NCI-H1436 treated with DMSO at 0.1 percent for 48 hours (cell line): ENCODE measurements at regions not wholly inside any gene's neighbourhood (a gene's known extent, or its start where the extent isn't known, plus 50 kb on each side); places are given as distances from the start of the nearest gene placed in this dataset.

Experiments
- DNase-seq: peaks from one replicate; lab custom pipeline; 2025; lab: John Stamatoyannopoulos, UW

- DNase-seq = no peak
Measured at GRCh38 chr1:106677721-106678120, 378.8 kb upstream of the PRMT6 start.

GRCh38 chr1:106678279-106679050 lies 378.0 kb upstream of the PRMT6 start:
- DNase-seq = no peak

DNA sequence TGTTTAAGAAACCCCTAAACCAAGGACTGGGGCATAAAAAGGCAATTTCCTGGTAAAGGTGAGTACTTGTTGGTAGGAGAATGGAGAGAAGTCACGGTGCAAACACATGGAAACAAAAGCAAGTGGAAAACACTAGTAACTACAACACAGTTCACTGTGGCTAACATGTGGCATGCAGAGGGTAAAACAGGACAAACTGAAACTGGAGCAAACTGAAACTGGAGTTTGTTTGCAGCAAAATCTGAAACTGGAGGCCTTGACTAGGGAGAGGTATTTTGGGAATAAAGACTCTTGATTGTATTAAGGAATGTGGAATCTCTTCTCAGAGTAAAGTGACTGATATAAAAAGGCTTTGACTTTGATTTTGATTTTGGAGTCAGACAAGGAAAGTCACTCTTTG lies 376.3 kb upstream of the PRMT6 start:
- no peak for DNase-seq

- no peak for DNase-seq
Measured at GRCh38 chr1:106680776-106681344, 375.6 kb upstream of the PRMT6 start.

- DNase-seq = no peak
Measured at GRCh38 chr1:106681939-106682522, 374.4 kb upstream of the PRMT6 start.

GRCh38 chr1:106688446-106688845 lies 368.0 kb upstream of the PRMT6 start:
- no peak for DNase-seq

- no peak for DNase-seq
Measured at GRCh38 chr1:106698660-106699059, 357.8 kb upstream of the PRMT6 start.

DNA sequence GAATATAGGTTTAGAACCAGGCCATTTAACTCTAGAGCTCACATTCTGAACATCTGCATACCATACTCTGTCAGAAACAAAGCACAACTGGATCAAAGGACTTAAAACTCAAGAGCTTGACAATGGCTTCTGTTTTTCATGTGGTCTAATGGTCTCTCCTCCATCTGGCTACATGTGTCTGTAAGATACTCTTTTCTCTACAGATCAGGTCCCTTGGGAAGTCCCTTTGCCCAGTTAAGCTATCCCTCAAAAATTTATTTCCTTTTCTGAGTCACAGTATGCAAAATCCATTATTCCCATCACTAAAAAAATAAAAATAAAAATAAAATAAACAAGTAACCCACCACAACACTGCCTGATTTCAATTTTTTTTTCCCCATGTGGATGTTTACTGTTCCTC lies 357.0 kb upstream of the PRMT6 start:
- no peak for DNase-seq

DNA sequence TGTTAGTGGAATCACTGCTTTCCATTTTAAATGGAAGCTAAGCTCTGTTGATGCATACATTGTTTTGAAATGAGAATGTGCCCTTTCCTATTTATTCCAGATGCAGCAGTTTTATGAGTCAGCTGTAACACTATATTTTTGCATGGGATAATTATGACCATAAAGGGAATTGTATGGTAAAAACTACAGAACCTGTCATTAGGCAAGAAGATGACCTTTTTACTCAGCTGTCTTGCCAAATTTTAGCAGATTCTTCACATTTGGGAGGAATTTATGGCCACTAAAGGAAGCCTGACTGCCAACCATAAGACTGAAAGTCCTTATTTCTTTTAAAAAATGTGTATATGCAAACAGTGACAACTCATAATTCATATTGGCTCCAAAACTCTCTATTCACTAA lies 356.3 kb upstream of the PRMT6 start:
- no peak for DNase-seq

- DNase-seq = no peak
Measured at GRCh38 chr1:106705971-106706370, 350.5 kb upstream of the PRMT6 start.

- no peak for DNase-seq
Measured at GRCh38 chr1:106717591-106717990, 338.9 kb upstream of the PRMT6 start.

DNA sequence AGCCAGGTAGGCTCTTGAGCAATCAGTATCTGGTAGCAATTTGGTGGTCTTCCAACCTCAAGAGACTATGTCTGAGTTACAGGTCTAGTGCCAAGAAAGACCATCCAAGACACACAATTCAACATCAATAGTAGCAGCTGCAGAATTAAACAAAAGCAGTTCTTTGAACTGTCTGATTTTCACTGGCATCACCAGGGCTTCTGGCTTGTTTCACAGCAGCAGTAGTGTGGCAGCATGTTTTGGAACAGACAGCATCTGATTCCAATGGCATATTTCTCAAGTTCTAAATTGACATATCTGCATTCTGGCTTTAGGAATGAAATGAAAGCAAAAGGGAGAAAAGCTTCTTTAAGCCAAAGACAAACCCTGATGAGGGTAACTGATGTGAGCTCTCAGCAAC lies 334.7 kb upstream of the PRMT6 start:
- no peak for DNase-seq

DNA sequence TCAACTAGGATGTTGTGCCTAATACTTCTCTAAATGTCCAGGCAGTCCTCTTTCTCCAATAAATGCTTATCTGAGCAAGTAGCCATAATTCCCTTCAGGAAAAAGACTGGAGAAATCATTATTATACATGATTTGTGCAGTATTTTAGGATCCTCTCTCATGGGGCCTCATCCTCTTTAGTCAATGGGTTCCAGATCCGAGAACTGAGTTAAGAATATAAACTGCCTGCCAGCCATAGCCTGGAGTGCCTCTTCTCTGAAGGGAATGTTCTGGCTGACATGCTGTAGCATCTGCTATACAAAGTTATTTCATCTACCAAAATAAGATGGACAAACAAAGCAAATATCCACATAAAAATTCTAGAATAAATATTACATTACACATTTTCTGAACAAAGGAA lies 334.0 kb upstream of the PRMT6 start:
- DNase-seq = no peak

DNA sequence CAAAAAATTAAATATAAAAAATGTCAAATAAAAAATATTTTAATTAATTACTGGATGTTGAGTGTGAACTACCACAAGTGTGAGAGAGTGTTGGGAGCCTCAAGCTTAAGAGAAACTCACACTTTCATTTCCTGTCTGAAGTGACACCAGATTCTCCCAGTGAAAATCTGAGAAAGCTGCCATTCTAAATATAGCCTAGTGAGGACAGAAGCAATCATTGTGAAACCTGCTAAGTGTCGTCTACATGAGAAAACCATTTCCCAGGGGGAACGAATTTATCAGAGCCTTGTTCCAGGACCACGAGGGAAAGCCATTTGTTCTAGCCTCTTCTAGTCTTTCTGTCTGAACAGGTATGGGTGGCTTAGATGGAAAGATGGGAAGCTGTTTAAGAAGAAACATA lies 329.3 kb upstream of the PRMT6 start:
- DNase-seq = no peak

DNA sequence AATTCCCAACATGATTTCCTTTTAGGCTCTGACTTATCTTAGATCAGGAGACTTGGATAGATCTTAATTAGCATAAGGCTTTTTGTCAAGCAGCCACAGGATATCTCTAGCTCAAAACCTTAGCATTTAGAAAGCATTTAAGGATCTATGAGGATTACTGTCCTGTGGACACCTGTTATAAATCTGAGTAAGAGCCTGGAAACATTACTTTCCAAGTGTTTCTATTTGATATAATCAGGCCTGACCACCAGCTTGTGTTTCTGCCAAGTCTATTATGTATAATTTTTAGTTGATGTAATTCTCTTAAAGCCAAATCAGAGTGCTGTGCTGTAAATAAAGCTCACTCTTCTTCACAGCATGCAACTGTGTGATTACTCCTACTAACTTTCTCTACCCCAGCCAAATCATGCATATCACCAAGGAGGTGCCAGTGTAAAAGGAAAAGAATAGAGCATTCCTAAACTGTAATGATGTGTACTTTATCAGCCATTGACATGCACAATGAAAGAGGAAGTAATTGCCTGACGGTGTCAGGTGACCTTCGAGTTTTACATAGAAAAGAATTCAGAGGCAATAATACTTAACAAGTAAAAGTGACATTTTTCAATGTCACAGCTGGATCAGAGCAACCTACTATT lies 309.9 kb upstream of the PRMT6 start:
- DNase-seq = no peak

- no peak for DNase-seq
Measured at GRCh38 chr1:106747232-106747631, 309.2 kb upstream of the PRMT6 start.

GRCh38 chr1:106747791-106748190 lies 308.7 kb upstream of the PRMT6 start:
- no peak for DNase-seq

- DNase-seq = no peak
Measured at GRCh38 chr1:106748606-106749005, 307.9 kb upstream of the PRMT6 start.

DNA sequence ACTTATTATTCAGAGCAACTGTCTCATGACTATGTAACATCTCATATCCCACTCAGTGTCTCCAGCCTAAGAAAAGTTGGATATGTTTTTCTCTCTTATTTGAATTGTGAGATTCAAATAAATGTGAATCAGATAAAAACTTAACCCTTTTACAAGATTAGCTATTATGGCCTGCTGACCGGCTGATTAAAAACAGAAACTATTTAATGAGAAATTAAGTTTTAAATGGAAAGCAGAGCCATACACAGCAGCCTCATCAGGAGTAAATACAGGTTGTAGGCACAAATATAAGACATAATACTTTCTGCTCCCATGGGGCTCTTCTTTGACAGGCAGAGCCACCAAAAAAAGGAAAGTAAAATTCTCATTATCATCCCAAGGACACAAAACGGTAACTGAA lies 307.0 kb upstream of the PRMT6 start:
- DNase-seq = no peak

DNA sequence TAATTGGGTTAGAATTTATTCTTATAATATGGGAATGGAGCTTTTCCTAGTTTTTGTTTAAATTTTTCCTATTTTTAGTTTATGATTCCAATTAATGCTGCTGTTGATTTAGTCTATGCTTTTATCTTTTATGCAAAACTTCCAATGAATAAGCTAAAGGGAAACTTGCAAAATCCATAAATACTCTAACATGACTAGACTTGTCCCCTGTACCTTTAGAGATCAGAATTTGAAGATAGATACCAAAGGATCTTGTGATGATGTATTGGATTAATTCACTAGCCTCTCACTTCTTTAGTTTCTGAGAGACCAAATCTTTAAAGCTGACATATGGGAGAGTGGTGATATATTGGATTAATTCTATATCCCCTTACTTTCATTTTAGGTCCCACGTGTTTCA lies 306.6 kb upstream of the PRMT6 start:
- no peak for DNase-seq

DNA sequence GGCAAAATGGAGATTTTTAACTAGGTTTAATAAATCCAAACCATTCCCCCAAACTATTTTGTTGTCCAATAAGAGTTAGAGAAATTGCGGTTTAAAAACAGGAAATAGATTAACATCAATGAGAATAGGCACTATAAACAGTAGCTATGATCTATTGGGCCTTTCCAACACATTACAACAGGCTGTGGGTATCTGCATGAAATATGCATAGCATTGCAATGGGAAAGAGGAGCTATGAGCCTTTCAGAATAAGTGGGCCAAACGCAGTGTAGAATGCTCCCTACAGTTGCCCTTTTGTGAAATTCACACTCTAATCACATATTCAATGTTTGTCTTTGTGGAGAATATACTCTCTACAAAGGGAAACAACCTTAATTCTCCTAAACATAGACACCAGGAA lies 305.5 kb upstream of the PRMT6 start:
- DNase-seq = no peak

GRCh38 chr1:106753066-106753465 lies 303.4 kb upstream of the PRMT6 start:
- no peak for DNase-seq

- DNase-seq = no peak
Measured at GRCh38 chr1:106754957-106755356, 301.5 kb upstream of the PRMT6 start.
